K562 (cell line): ENCODE measurements at regions not wholly inside any gene's neighbourhood (a gene's known extent, or its start where the extent isn't known, plus 50 kb on each side); places are given as distances from the start of the nearest gene placed in this dataset.
A peak's percentile ranks its signal among the peaks of the same experiment; 100 is the strongest.

Experiments
- ATF1 ChIP-seq, 2 experiments: fragments of 450-650 bp in 1 of 2; IDR thresholded peaks; 2 replicates each; pipeline ENCODE4 v1.6.1; 2016; ENCODE audit warnings: missing compliant biosample characterization in 1 of 2, missing genetic modification characterization in 1 of 2
- C11orf30 ChIP-seq: fragments of 450-650 bp; IDR thresholded peaks from 2 replicates; pipeline ENCODE4 v1.6.1; 2016; ENCODE audit warnings: low read depth, mild to moderate bottlenecking
- CHD1 ChIP-seq: fragments of 200-600 bp; sonication (generic); IDR thresholded peaks from one replicate; pipeline ENCODE4 v1.6.1; 2012; ENCODE audit warnings: mild to moderate bottlenecking, moderate library complexity, low read length, inconsistent platforms
- CREB1 ChIP-seq, 2 experiments: sonication (generic) in 1 of 2; formaldehyde crosslinking in 1 of 2; IDR thresholded peaks; 2 replicates each; pipeline versions ENCODE4 v1.6.1 to v1.8.0; 2012 to 2022; ENCODE audit warnings: inconsistent platforms in 1 of 2, mild to moderate bottlenecking in 1 of 2, missing genetic modification reagents in 1 of 2, moderate library complexity in 1 of 2
- CREM ChIP-seq: IDR thresholded peaks from 2 replicates; pipeline ENCODE4 v1.6.1; 2014; ENCODE audit warnings: antibody characterized with exemption, low read depth
- DPF2 ChIP-seq: fragments of 450-650 bp; IDR thresholded peaks from 2 replicates; pipeline ENCODE4 v1.6.1; 2016
- GATA2 ChIP-seq: sonication (generic); formaldehyde crosslinking; IDR thresholded peaks from 2 replicates; pipeline ENCODE4 v1.4.0; 2020; ENCODE audit warnings: mild to moderate bottlenecking, missing genetic modification reagents
- HDAC2 ChIP-seq: fragments of 450-650 bp; IDR thresholded peaks from 2 replicates; pipeline ENCODE4 v1.6.1; 2016; ENCODE audit warnings: mild to moderate bottlenecking
- HNRNPUL1 ChIP-seq: fragments of 200-400 bp; formaldehyde crosslinking; IDR thresholded peaks from 2 replicates; pipeline ENCODE4 v1.6.1; 2017; ENCODE audit warnings: low read length
- JUND ChIP-seq, 2 experiments: IDR thresholded peaks; 2 replicates in 1 of 2; 3 replicates in 1 of 2; pipeline ENCODE4 v1.6.1; 2011; ENCODE audit warnings: borderline replicate concordance in 2 of 2, low read depth in 2 of 2, low read length in 2 of 2, improper control_type of control experiment in 1 of 2, missing biosample characterization in 1 of 2, missing genetic modification characterization in 1 of 2, missing genetic modification reagents in 1 of 2
- L3MBTL2 ChIP-seq: fragments of 450-650 bp; IDR thresholded peaks from 2 replicates; pipeline ENCODE4 v1.6.1; 2016; ENCODE audit warnings: mild to moderate bottlenecking, moderate library complexity
- LEF1 ChIP-seq: fragments of 450-650 bp; IDR thresholded peaks from 2 replicates; pipeline ENCODE4 v1.6.1; 2016; ENCODE audit warnings: mild to moderate bottlenecking
- MAFG ChIP-seq: fragments of 450-650 bp; conservative IDR thresholded peaks from 2 replicates; pipeline ENCODE4 v1.6.1; 2016; ENCODE audit warnings: missing genetic modification characterization, missing compliant biosample characterization
- MITF ChIP-seq: IDR thresholded peaks from 2 replicates; pipeline ENCODE4 v1.6.1; 2014; ENCODE audit warnings: antibody characterized with exemption
- PKNOX1 ChIP-seq: fragments of 450-650 bp; IDR thresholded peaks from 2 replicates; pipeline ENCODE4 v1.6.1; 2016
- POLR2G ChIP-seq: fragments of 200-400 bp; formaldehyde crosslinking; IDR thresholded peaks from 2 replicates; pipeline ENCODE4 v1.6.1; 2017; ENCODE audit warnings: low read depth, mild to moderate bottlenecking, antibody characterized with exemption, low read length, moderate library complexity
- THRAP3 ChIP-seq: fragments of 450-650 bp; IDR thresholded peaks from 2 replicates; pipeline ENCODE4 v1.6.1; 2016; ENCODE audit warnings: mild to moderate bottlenecking, inconsistent platforms, borderline replicate concordance
- ZNF316 ChIP-seq: fragments of 450-650 bp; IDR thresholded peaks from 2 replicates; pipeline ENCODE4 v1.6.1; 2016
- ZNF324 ChIP-seq: fragments of 250-450 bp; sonication (Bioruptor Pico); IDR thresholded peaks from 2 replicates; pipeline ENCODE4 v1.4.0; 2020; ENCODE audit warnings: mild to moderate bottlenecking
- ZNF699 ChIP-seq: fragments of 250-450 bp; sonication (Bioruptor Pico); IDR thresholded peaks from 2 replicates; pipeline ENCODE4 v1.8.0; 2021; ENCODE audit warnings: mild to moderate bottlenecking, moderate library complexity; ENCODE audit not compliant: insufficient replicate concordance
- ZNF766 ChIP-seq: fragments of 200-800 bp; sonication (Bioruptor generic); conservative IDR thresholded peaks from 2 replicates; pipeline ENCODE4 v1.6.1; 2016; ENCODE audit warnings: missing genetic modification characterization, missing compliant biosample characterization
- ZSCAN29 ChIP-seq: fragments of 450-650 bp; IDR thresholded peaks from 2 replicates; pipeline ENCODE4 v1.6.1; 2017
- TF ChIP-seq, protein P1 (sequence below): sonication (generic); formaldehyde crosslinking; IDR thresholded peaks from 2 replicates; pipeline ENCODE4 v1.8.1; 2023; ENCODE audit warnings: mild to moderate bottlenecking, missing genetic modification reagents
- TF ChIP-seq, protein P2 (sequence below): sonication (generic); formaldehyde crosslinking; IDR thresholded peaks from 2 replicates; pipeline ENCODE4 v1.8.1; 2022; ENCODE audit warnings: missing genetic modification reagents

DNA sequence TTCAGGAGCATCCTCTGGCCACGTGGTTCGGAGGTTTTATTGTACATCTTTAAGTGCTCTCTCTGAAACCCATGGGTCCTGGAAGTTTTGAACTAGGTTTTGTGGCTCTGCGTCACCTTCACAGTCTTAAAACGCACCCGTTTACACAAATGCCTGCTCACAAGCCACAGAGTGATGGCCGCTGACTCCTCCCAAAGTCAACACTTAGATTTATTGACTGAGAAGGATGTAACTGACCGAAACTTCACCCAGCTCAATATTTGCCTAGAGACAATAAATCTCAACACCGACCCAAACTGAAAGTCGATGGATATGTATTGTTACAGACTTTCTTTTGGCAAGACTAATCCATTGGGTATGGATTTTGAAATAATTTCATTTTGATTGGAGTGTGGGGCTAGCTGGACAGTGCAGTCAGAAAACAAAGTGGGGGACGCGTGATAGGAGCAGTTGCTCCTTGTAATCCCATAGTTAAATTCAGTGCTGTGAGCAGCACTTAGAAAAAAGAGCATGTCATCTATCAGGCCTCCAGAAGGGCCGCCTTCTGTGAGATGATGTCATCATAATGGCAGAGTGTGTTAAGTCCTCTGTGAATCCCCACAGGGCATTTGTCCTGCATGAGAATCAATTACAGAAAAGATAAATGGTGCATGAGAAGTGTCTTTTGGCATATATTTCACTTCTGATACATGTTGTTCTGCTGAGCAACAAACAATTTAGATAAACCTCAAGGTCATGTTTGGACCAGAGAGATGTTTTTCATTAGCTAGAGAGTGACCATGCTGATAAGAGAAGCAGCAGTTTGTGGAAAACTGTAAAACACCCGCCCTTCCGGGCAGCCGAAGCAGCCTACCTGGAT, 183.7 kb downstream of the INO80D start (continued):
- TF ChIP-seq MAFG (tag): peak; percentile 47
- TF ChIP-seq ZNF766 (CRISPR knock-in tag): 0 out of 2 replicates have a peak, but pooled peaks have one; percentile 53
- no peak for TF ChIP-seq HDAC2
- no peak for TF ChIP-seq MITF
- TF ChIP-seq ZSCAN29: no peak
- peak; percentile 61 for TF ChIP-seq ZNF316
- no peak for TF ChIP-seq GATA2 (CRISPR knock-in tag)
- no peak for TF ChIP-seq ZNF699
- TF ChIP-seq L3MBTL2: peak; percentile 31
- TF ChIP-seq LEF1: no peak
- peak; percentile 69 for TF ChIP-seq CREM
- TF ChIP-seq, protein P1, sequence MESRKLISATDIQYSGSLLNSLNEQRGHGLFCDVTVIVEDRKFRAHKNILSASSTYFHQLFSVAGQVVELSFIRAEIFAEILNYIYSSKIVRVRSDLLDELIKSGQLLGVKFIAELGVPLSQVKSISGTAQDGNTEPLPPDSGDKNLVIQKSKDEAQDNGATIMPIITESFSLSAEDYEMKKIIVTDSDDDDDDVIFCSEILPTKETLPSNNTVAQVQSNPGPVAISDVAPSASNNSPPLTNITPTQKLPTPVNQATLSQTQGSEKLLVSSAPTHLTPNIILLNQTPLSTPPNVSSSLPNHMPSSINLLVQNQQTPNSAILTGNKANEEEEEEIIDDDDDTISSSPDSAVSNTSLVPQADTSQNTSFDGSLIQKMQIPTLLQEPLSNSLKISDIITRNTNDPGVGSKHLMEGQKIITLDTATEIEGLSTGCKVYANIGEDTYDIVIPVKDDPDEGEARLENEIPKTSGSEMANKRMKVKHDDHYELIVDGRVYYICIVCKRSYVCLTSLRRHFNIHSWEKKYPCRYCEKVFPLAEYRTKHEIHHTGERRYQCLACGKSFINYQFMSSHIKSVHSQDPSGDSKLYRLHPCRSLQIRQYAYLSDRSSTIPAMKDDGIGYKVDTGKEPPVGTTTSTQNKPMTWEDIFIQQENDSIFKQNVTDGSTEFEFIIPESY: no peak
- no peak for TF ChIP-seq HNRNPUL1
- TF ChIP-seq C11orf30: peak; percentile 44; the same call in 1 of the 2 replicates
- TF ChIP-seq JUND (IDR thresholded peaks at IDR 0.05; ENCODE audit: borderline replicate concordance, low read depth, low read length): peak; percentile 89
- peak; percentile 96 for TF ChIP-seq JUND (tag; IDR thresholded peaks at IDR 0.05; ENCODE audit: borderline replicate concordance, low read depth, low read length)
- peak; percentile 48; the same call in 1 of the 2 replicates for TF ChIP-seq PKNOX1
- no peak for TF ChIP-seq THRAP3
- TF ChIP-seq, protein P2, sequence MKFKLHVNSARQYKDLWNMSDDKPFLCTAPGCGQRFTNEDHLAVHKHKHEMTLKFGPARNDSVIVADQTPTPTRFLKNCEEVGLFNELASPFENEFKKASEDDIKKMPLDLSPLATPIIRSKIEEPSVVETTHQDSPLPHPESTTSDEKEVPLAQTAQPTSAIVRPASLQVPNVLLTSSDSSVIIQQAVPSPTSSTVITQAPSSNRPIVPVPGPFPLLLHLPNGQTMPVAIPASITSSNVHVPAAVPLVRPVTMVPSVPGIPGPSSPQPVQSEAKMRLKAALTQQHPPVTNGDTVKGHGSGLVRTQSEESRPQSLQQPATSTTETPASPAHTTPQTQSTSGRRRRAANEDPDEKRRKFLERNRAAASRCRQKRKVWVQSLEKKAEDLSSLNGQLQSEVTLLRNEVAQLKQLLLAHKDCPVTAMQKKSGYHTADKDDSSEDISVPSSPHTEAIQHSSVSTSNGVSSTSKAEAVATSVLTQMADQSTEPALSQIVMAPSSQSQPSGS (CRISPR knock-in tag): no peak
- 0 out of 2 replicates have a peak, but pooled peaks have one; percentile 14 for TF ChIP-seq CREB1 (IDR thresholded peaks at IDR 0.05)
- no peak for TF ChIP-seq CREB1 (CRISPR knock-in tag; IDR thresholded peaks at IDR 0.05)
- peak; percentile 84 for TF ChIP-seq DPF2
- TF ChIP-seq POLR2G: no peak
- TF ChIP-seq CHD1: no peak
- no peak for TF ChIP-seq ZNF324 (CRISPR knock-in tag)
- TF ChIP-seq ATF1 (CRISPR knock-in tag; IDR thresholded peaks at IDR 0.05): no peak
- peak; percentile 75 for TF ChIP-seq ATF1 (tag; IDR thresholded peaks at IDR 0.05)
